PC-9 (cell line): ENCODE measurements at regions not wholly inside any gene's neighbourhood (a gene's known extent, or its start where the extent isn't known, plus 50 kb on each side); places are given as distances from the start of the nearest gene placed in this dataset.

ENCODE experiments used
- EZH2 ChIP-seq: fragments of 200-600 bp; sonication (generic); IDR thresholded peaks from 2 replicates; pipeline ENCODE4 v1.8.0; 2017; ENCODE audit warnings: antibody characterized with exemption, low read depth
- TF ChIP-seq, protein P1 (sequence below): fragments of 200-600 bp; sonication (generic); conservative IDR thresholded peaks from 2 replicates; pipeline ENCODE4 v1.6.1; 2017; ENCODE audit warnings: mixed run types, antibody characterized with exemption, mild to moderate bottlenecking, moderate library complexity

DNA sequence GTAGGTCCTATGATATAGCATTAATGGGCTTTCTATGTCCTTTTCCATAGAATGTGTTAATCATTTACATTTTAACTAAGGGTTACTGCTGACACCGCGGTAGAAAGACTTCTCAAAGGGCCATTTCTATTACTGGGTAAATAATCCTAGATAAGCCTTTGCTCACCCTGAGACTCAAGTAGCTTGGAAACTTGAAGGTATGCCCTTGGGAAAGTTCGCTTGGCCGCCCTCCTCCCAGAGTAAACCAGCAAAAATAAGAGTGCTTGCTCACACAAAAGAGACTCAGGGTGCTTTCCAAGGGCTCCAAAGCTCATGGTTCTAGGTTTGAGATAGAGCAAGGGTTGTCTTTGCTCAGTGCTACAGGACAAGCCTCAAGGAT lies 85.8 kb upstream of the TMPRSS2 start:
- TF ChIP-seq, protein P1, sequence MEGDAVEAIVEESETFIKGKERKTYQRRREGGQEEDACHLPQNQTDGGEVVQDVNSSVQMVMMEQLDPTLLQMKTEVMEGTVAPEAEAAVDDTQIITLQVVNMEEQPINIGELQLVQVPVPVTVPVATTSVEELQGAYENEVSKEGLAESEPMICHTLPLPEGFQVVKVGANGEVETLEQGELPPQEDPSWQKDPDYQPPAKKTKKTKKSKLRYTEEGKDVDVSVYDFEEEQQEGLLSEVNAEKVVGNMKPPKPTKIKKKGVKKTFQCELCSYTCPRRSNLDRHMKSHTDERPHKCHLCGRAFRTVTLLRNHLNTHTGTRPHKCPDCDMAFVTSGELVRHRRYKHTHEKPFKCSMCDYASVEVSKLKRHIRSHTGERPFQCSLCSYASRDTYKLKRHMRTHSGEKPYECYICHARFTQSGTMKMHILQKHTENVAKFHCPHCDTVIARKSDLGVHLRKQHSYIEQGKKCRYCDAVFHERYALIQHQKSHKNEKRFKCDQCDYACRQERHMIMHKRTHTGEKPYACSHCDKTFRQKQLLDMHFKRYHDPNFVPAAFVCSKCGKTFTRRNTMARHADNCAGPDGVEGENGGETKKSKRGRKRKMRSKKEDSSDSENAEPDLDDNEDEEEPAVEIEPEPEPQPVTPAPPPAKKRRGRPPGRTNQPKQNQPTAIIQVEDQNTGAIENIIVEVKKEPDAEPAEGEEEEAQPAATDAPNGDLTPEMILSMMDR = no peak
- no peak for TF ChIP-seq EZH2
